SK-N-MC (cell line): ENCODE measurements at regions not wholly inside any gene's neighbourhood (a gene's known extent, or its start where the extent isn't known, plus 50 kb on each side); places are given as distances from the start of the nearest gene placed in this dataset.

Experiments
- EZH2 ChIP-seq: fragments of 200-600 bp; sonication (generic); IDR thresholded peaks from one replicate; pipeline ENCODE4 v1.6.1; 2017; ENCODE audit warnings: antibody characterized with exemption
- POLR2AphosphoS5 ChIP-seq: IDR thresholded peaks from 2 replicates; pipeline ENCODE4 v1.6.1; 2012; ENCODE audit warnings: mild to moderate bottlenecking, low read depth, low read length, borderline replicate concordance

- TF ChIP-seq POLR2AphosphoS5 (no peak), EZH2 (no peak)
These were observed 193.3 kb downstream of the ANKRD50 start for GRCh38 chr4:124519196-124519595.
